Body of pancreas (tissue), 4 donors: ENCODE measurements at regions not wholly inside any gene's neighbourhood (a gene's known extent, or its start where the extent isn't known, plus 50 kb on each side); places are given as distances from the start of the nearest gene placed in this dataset.

Source experiments
- ATAC-seq: fragments of 150-250 bp; one replicate; pipeline ENCODE4 v1.9.1; 2016
- DNase-seq, 4 donors: peaks; one replicate each; pipeline ENCODE4 v3.0.0-alpha.2; 2019
- H3K27ac ChIP-seq, 4 donors: fragments of 200-600 bp; sonication (generic); 1 replicate in 3 of 4; 2 replicates in 1 of 4; pipeline versions ENCODE4 v1.5.1 to v1.6.1; 2016 to 2019; ENCODE audit warnings: mild to moderate bottlenecking in 1 of 4, mixed read lengths in 1 of 4, moderate library complexity in 1 of 4
- H3K27me3 ChIP-seq, 2 donors: fragments of 200-600 bp; sonication (generic); one replicate each; pipeline ENCODE4 v1.6.0; 2016; ENCODE audit warnings: mild to moderate bottlenecking in 1 of 2
- H3K36me3 ChIP-seq, 2 donors: fragments of 200-600 bp; sonication (generic); replicated peaks in 1 of 2; 2 replicates each; pipeline ENCODE4 v1.5.1; 2016; ENCODE audit warnings: low read depth in 2 of 2; ENCODE audit not compliant: insufficient read depth in 1 of 2
- H3K4me1 ChIP-seq: fragments of 200-600 bp; sonication (generic); one replicate; pipeline ENCODE4 v1.6.0; 2016
- H3K4me3 ChIP-seq, 2 donors: fragments of 200-600 bp; sonication (generic); 1 replicate in 1 of 2; 2 replicates in 1 of 2; pipeline ENCODE4 v1.5.1; 2016 to 2019
- H3K9me3 ChIP-seq, 3 donors: fragments of 200-600 bp; sonication (generic); 1 replicate in 2 of 3; 2 replicates in 1 of 3; pipeline ENCODE4 v1.5.1; 2016
- CTCF ChIP-seq, 7 experiments: fragments of 450-650 bp in 4 of 7; fragments of 200-600 bp in 3 of 7; sonication (generic) in 3 of 7; IDR thresholded peaks; one replicate each; pipeline ENCODE4 v1.5.1; 2016 to 2019; ENCODE audit warnings: antibody characterized with exemption in 7 of 7
- POLR2A ChIP-seq, 3 donors: fragments of 450-650 bp; IDR thresholded peaks; one replicate each; pipeline ENCODE4 v1.6.1; 2016; ENCODE audit warnings: antibody characterized with exemption in 3 of 3, mild to moderate bottlenecking in 2 of 3
- WGBS, 2 donors: methylation state at CpG; one replicate each; pipeline ENCODE4 v1.1.5; 2017; 5-methylcytosine and 5-hydroxymethylcytosine counted together
- intact Hi-C: fragments of 100-400 bp; cut with DNase I; formaldehyde crosslinking; loops from one replicate; pipeline ENCODE4 v1.15.1; 2023

DNA sequence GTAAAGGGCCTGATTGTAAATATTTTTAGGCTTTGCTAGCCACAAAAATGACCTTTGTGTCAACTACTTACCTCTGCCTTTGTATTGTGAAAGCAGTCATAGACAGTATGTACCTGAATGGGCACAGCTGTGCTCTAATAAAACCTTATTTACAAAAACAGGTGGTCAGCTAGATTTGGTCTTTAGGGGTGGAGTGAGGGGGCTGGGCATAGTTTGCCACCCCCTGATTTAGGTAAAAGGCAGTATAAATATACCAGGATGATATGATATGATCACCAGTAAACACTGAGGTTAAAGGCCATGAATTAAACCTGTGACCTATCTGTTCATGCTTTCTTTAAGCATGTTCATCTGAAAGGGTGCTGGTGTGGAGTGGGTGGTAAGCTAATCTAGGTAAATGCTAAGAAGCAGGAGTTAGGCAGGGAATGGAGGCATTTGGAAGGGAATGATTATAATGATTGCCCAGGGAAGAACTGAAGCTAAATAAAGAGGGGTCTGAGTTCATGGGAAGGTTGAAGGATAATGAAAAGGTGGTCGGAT, 77.1 kb upstream of the BCAT1 start:
- no peaks in the 10 kb centered on the region for H3K36me3 ChIP-seq
- H3K9me3 ChIP-seq: no peaks in the 10 kb centered on the region
- H3K4me3 ChIP-seq: no peak overlapping the region
- 89 to 95% methylated on average over 1 of the region's 1 CpG for WGBS, 2 donors
- ATAC-seq: no peak
- H3K27ac ChIP-seq: no peak overlapping the region
- no peaks in the 10 kb centered on the region for H3K27me3 ChIP-seq
- intact Hi-C loops: no loop called here
- TF ChIP-seq POLR2A (IDR thresholded peaks at IDR 0.05): no peak
- TF ChIP-seq CTCF (IDR thresholded peaks at IDR 0.05): no peak
- no peak for DNase-seq
- H3K4me1 ChIP-seq: no peaks in the 10 kb centered on the region

GRCh38 chr12:25025260-25025659, 76.4 kb upstream of the BCAT1 start:
- no peak for ATAC-seq
- H3K36me3 ChIP-seq: no peaks in the 10 kb centered on the region

DNA sequence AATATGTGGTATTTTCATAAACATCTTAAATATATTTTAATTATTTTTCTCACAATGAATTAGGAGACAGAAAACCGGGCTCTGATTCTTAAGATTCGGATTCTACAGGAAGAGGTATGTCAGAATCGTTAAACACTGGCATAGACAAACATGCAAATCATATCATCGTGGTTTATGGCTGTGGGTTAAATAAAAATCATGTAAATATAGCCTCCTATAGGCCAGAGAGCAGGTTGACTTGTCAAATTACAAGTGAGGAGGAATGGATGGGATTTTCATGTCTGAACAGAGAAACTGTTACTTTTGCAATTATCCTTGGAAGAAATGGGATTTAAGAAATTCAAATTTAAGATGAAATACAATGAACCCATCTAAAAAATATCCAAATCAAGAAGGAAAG, 74.9 kb upstream of the BCAT1 start:
- Histone ChIP-seq H3K27ac (no peak overlapping the region), H3K4me1 (no peaks in the 10 kb centered on the region), H3K36me3 (no peaks in the 10 kb centered on the region), H3K27me3 (no peaks in the 10 kb centered on the region), H3K4me3 (no peak overlapping the region), H3K9me3 (peaks cover 0 to 7% (median 0%) of the 10 kb centered on the region in 3 donors)
- no peak for ATAC-seq
- 76 to 85% methylated on average over 4 of the region's 4 CpGs for WGBS, 2 donors
- TF ChIP-seq CTCF (IDR thresholded peaks at IDR 0.05) (no peak), POLR2A (IDR thresholded peaks at IDR 0.05) (no peak)
- intact Hi-C loops: no loop called here
- no peak for DNase-seq

More at GRCh38 chr12:25025260-25025659, 76.4 kb upstream of the BCAT1 start:
- no peak overlapping the region for H3K4me3 ChIP-seq
- TF ChIP-seq CTCF (IDR thresholded peaks at IDR 0.05) (no peak), POLR2A (IDR thresholded peaks at IDR 0.05) (no peak)
- H3K4me1 ChIP-seq: no peaks in the 10 kb centered on the region
- DNase-seq: no peak
- H3K27ac ChIP-seq: no peak overlapping the region
- 74 to 79% methylated on average over 4 of the region's 4 CpGs for WGBS, 2 donors
- no peaks in the 10 kb centered on the region for H3K27me3 ChIP-seq
- intact Hi-C loops: no loop called here
- no peaks in the 10 kb centered on the region for H3K9me3 ChIP-seq

DNA sequence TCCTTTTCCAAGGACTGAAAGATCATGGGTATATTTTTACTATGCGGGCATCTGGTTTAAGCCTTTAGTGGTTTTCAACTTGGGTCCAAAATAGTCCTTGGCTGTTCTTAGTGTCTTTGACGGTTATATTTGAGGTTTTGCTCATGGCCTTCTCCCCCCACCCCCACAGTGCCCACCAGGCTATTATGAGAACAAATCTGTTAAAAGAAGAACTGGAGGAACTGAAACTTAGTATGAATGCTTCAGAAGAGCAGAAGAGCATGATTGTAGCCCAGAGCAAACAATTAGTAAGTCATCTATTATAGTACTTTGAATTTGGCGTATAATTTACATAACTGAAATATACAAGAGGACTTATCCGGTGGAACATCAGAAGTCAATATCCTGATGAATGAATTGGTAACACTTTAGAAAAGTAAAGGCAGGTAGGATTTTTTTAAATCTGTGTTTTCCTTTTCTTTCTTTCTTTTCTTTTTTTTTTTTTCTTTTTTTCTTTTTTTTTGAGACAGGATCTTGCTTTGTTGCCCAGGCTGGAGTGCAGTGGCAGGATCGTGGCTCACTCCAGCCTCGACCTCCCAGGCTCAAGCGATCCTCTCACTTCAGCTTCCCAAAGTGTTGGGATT, 71.8 kb upstream of the BCAT1 start:
- peaks cover 0 to 8% (median 0%) of the 10 kb centered on the region in 3 donors for H3K9me3 ChIP-seq
- intact Hi-C loops: no loop called here
- DNase-seq (no peak), ATAC-seq (no peak)
- 85 to 91% methylated on average over 7 of the region's 7 CpGs for WGBS, 2 donors
- no peak overlapping the region for H3K4me3 ChIP-seq
- no peaks in the 10 kb centered on the region for H3K36me3 ChIP-seq
- TF ChIP-seq CTCF (IDR thresholded peaks at IDR 0.05) (no peak), POLR2A (IDR thresholded peaks at IDR 0.05) (no peak)
- no peaks in the 10 kb centered on the region for H3K27me3 ChIP-seq
- no peak overlapping the region for H3K27ac ChIP-seq
- no peaks in the 10 kb centered on the region for H3K4me1 ChIP-seq

DNA sequence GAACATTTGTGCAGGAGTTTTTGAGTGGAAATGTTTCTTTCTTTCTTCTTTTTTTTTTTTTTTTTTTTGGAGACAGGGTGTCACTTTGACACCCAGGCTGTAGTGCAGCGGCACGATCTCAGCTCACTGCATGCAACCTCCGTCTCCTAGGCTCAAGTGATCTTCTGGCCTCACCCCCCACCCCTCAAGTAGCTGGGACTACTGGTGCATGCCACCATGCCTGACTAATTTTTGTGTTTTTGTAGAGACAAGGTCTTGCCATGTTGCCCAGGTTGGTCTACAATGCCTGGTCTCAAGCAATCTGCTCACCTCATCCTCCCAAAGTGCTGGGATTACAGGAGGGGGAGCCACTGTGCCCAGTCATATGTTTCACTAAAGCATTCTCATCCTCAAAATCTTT, 69.2 kb upstream of the BCAT1 start:
- no peak overlapping the region for H3K4me3 ChIP-seq
- ATAC-seq: no peak
- no peaks in the 10 kb centered on the region for H3K27me3 ChIP-seq
- no peak for TF ChIP-seq CTCF (IDR thresholded peaks at IDR 0.05)
- TF ChIP-seq POLR2A (IDR thresholded peaks at IDR 0.05): no peak
- WGBS, 2 donors: 87 to 95% methylated on average over 3 of the region's 3 CpGs
- no peak for DNase-seq
- H3K27ac ChIP-seq: no peak overlapping the region
- H3K9me3 ChIP-seq: peaks cover 0 to 8% (median 0%) of the 10 kb centered on the region in 3 donors
- H3K4me1 ChIP-seq: no peaks in the 10 kb centered on the region
- no peaks in the 10 kb centered on the region for H3K36me3 ChIP-seq
- intact Hi-C loops: no loop called here
